ENCODE measurements at regions not wholly inside any gene's neighbourhood (a gene's known extent, or its start where the extent isn't known, plus 50 kb on each side); places are given as distances from the start of the nearest gene placed in this dataset.

DNA sequence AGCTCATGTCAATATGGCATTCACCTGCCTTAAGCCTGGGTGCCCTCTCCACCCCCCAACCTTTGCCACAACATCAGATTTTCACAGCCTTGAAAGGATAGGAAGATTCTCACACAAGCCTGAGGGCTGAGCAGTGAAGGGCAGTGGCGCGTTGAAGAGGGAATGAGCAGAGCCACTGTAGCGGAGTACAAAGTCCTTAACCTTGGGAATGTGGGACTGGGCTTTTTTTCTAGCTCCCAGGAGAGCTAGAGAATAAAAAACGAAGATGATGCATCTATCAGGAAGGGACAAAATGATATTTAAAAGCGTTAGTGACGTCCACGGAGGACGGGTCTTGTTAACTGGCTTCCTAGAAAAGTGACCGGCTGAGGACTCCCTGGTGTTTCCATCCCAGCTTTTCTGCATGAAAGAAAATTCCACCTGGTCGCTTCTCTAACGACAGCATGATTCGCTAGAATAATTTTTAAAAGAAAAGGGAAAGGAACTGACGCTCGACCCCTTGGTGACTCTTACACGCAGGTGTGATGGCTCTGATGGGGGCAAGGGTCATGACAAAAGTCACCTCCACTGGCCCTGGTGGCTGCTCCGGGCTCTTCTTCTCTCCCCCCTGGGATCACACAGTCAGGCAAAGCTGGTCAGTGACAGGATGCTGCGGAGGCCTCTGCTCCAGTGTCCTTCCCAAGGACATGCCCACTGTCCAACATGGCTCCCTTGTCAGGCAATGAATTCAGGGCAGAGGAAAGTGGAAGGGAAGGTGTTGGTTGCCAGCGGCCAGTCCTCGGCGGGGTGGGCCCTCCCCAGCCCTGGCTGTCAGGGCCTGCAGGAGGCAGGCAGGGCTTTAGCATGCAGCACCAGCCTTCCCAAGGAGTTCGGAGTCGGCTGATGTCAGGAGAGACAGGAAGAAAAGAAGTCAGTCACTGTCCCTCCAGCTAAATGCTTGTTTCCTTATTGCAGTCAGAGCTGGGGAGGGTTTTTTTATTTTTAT is 58.4 kb upstream of the IRX3 start:
- TF ChIP-seq EP300 (IDR thresholded peaks at IDR 0.05) (no peak), POLR2A (IDR thresholded peaks at IDR 0.05) (no peak), POLR2AphosphoS5 (IDR thresholded peaks at IDR 0.05) (no peak)
- TF ChIP-seq, protein P1, sequence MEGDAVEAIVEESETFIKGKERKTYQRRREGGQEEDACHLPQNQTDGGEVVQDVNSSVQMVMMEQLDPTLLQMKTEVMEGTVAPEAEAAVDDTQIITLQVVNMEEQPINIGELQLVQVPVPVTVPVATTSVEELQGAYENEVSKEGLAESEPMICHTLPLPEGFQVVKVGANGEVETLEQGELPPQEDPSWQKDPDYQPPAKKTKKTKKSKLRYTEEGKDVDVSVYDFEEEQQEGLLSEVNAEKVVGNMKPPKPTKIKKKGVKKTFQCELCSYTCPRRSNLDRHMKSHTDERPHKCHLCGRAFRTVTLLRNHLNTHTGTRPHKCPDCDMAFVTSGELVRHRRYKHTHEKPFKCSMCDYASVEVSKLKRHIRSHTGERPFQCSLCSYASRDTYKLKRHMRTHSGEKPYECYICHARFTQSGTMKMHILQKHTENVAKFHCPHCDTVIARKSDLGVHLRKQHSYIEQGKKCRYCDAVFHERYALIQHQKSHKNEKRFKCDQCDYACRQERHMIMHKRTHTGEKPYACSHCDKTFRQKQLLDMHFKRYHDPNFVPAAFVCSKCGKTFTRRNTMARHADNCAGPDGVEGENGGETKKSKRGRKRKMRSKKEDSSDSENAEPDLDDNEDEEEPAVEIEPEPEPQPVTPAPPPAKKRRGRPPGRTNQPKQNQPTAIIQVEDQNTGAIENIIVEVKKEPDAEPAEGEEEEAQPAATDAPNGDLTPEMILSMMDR (IDR thresholded peaks at IDR 0.05) = no peak

Measured in suprapubic skin (tissue), 4 donors.